CD14-positive monocyte (primary cell): ENCODE measurements at regions not wholly inside any gene's neighbourhood (a gene's known extent, or its start where the extent isn't known, plus 50 kb on each side); places are given as distances from the start of the nearest gene placed in this dataset.

Source experiments
- DNase-seq, 3 donors: peaks; one replicate each; pipeline ENCODE4 v3.0.0-alpha.2; 2011 to 2022
- H2AFZ ChIP-seq: 2 replicates; pipeline ENCODE4 v1.6.0; 2012; ENCODE audit warnings: mild to moderate bottlenecking, low read depth, low read length, inconsistent platforms; ENCODE audit not compliant: insufficient read depth, poor library complexity, severe bottlenecking
- H3K27ac ChIP-seq, 2 donors: 1 replicate in 1 of 2; 2 replicates in 1 of 2; pipeline ENCODE4 v1.5.1; 2012 to 2013; ENCODE audit warnings: low read length in 2 of 2, control low read depth in 1 of 2, inconsistent platforms in 1 of 2, low read depth in 1 of 2, mild to moderate bottlenecking in 1 of 2
- H3K27me3 ChIP-seq, 2 donors: one replicate each; pipeline versions ENCODE4 v1.6.0 to v1.6.1; 2011 to 2013; ENCODE audit warnings: low read length in 2 of 2; ENCODE audit not compliant: control insufficient read depth in 2 of 2, insufficient read depth in 2 of 2
- H3K36me3 ChIP-seq, 2 donors: replicated peaks in 1 of 2; 1 replicate in 1 of 2; 2 replicates in 1 of 2; pipeline versions ENCODE4 v1.5.1 to v1.6.1; 2012 to 2013; ENCODE audit warnings: low read length in 2 of 2, control low read depth in 1 of 2, inconsistent platforms in 1 of 2, mild to moderate bottlenecking in 1 of 2; ENCODE audit not compliant: insufficient read depth in 2 of 2, control insufficient read depth in 1 of 2
- H3K4me1 ChIP-seq, 2 donors: 1 replicate in 1 of 2; 2 replicates in 1 of 2; pipeline versions ENCODE4 v1.5.1 to v1.6.1; 2012 to 2013; ENCODE audit warnings: low read length in 2 of 2, control low read depth in 1 of 2, inconsistent platforms in 1 of 2, mild to moderate bottlenecking in 1 of 2, moderate library complexity in 1 of 2; ENCODE audit not compliant: insufficient read depth in 2 of 2, control insufficient read depth in 1 of 2
- H3K4me2 ChIP-seq: replicated peaks from 2 replicates; pipeline ENCODE3; 2012; ENCODE audit warnings: low read length, moderate library complexity, mild to moderate bottlenecking; ENCODE audit not compliant: poor library complexity, severe bottlenecking; ENCODE audit errors: extremely low read depth
- H3K4me3 ChIP-seq, 3 experiments: fragments of 200-600 bp in 1 of 3; sonication (generic) in 1 of 3; replicated peaks in 1 of 3; 1 replicate in 2 of 3; 2 replicates in 1 of 3; pipeline ENCODE4 v1.5.1; 2011 to 2013; ENCODE audit warnings: low read length in 3 of 3, mild to moderate bottlenecking in 3 of 3, control low read depth in 2 of 3, low read depth in 2 of 3, inconsistent platforms in 1 of 3, moderate library complexity in 1 of 3
- H3K79me2 ChIP-seq: 2 replicates; pipeline ENCODE4 v1.6.0; 2012; ENCODE audit warnings: mild to moderate bottlenecking, control low read depth, inconsistent platforms, low read length, moderate library complexity; ENCODE audit not compliant: insufficient read depth
- H3K9ac ChIP-seq: 2 replicates; pipeline ENCODE4 v1.6.0; 2017; ENCODE audit warnings: low read length, mild to moderate bottlenecking; ENCODE audit not compliant: insufficient read depth, poor library complexity, severe bottlenecking
- H3K9me3 ChIP-seq, 2 donors: replicated peaks in 1 of 2; 1 replicate in 1 of 2; 2 replicates in 1 of 2; pipeline versions ENCODE4 v1.5.1 to v1.6.1; 2012 to 2013; ENCODE audit warnings: low read length in 2 of 2, control low read depth in 1 of 2; ENCODE audit not compliant: control insufficient read depth in 1 of 2, insufficient read depth in 1 of 2
- H4K20me1 ChIP-seq: 2 replicates; pipeline ENCODE4 v1.6.0; 2012; ENCODE audit warnings: mild to moderate bottlenecking, low read length, control low read depth, moderate library complexity; ENCODE audit not compliant: insufficient read depth
- H3K27ac Mint-ChIP-seq, 7 donors: one replicate each; pipeline ENCODE4 v1.8.0; 2020; ENCODE audit warnings: mild to moderate bottlenecking in 7 of 7, mixed read lengths in 7 of 7, moderate library complexity in 6 of 7, inconsistent platforms in 2 of 7
- H3K27me3 Mint-ChIP-seq, 3 donors: one replicate each; pipeline ENCODE4 v1.8.0; 2021 to 2022; ENCODE audit warnings: low read depth in 3 of 3, mild to moderate bottlenecking in 3 of 3, mixed read lengths in 3 of 3, moderate library complexity in 3 of 3, inconsistent platforms in 1 of 3
- H3K36me3 Mint-ChIP-seq, 2 donors: one replicate each; pipeline ENCODE4 v1.8.0; 2020; ENCODE audit warnings: mixed read lengths in 2 of 2, inconsistent platforms in 1 of 2, mild to moderate bottlenecking in 1 of 2
- H3K4me1 Mint-ChIP-seq: one replicate; pipeline ENCODE4 v1.8.0; 2020; ENCODE audit warnings: mild to moderate bottlenecking, mixed read lengths
- H3K4me3 Mint-ChIP-seq, 2 donors: one replicate each; pipeline ENCODE4 v1.8.0; 2020; ENCODE audit warnings: mild to moderate bottlenecking in 2 of 2, mixed read lengths in 2 of 2, moderate library complexity in 1 of 2
- H3K9me3 Mint-ChIP-seq, 7 donors: one replicate each; pipeline ENCODE4 v1.8.0; 2020 to 2022; ENCODE audit warnings: mixed read lengths in 7 of 7, mild to moderate bottlenecking in 6 of 7, moderate library complexity in 6 of 7, inconsistent platforms in 2 of 7
- CTCF ChIP-seq: fragments of 200-600 bp; IDR thresholded peaks from one replicate; pipeline ENCODE4 v1.8.0; 2022; ENCODE audit warnings: antibody characterized with exemption, mild to moderate bottlenecking
- WGBS: methylation state at CpG from one replicate; pipeline ENCODE4 v1.1.5; 2013; ENCODE audit warnings: missing lambda C conversion rate; ENCODE audit not compliant: insufficient coverage; 5-methylcytosine and 5-hydroxymethylcytosine counted together
- intact Hi-C, 2 donors: fragments of 100-400 bp; cut with micrococcal nuclease; formaldehyde crosslinking; loops; one replicate each; pipeline versions ENCODE4 v1.15.0 to v1.15.1; 2023

GRCh38 chr12:34296143-34297041 is 274.1 kb downstream of the ALG10 start:
- Histone ChIP-seq H3K79me2 (no peaks in the 10 kb centered on the region), H3K36me3 (no peaks in the 10 kb centered on the region), H3K4me1 (no peaks in the 10 kb centered on the region), H3K27me3 (no peaks in the 10 kb centered on the region), H2AFZ (no peak overlapping the region), H3K4me3 (peak overlapping the region in 1 of 3 experiments; percentile 8), H3K9me3 (peaks cover 100% of the 10 kb centered on the region in 2 donors), H3K4me2 (no peak overlapping the region), H3K27ac (no peak overlapping the region), H4K20me1 (no peaks in the 10 kb centered on the region), H3K9ac (no peak overlapping the region)
- Mint-ChIP-seq H3K4me3 (no peak overlapping the region), H3K27ac (no peak overlapping the region), H3K9me3 (peaks cover 85 to 100% (median 96%) of the 10 kb centered on the region in 7 donors), H3K27me3 (peaks cover 0 to 2% (median 0%) of the 10 kb centered on the region in 3 donors), H3K36me3 (no peaks in the 10 kb centered on the region), H3K4me1 (no peaks in the 10 kb centered on the region)
- no peak for TF ChIP-seq CTCF
- WGBS, result 78% methylated on average over 27 of the region's 30 CpGs
- no peak for DNase-seq
- intact Hi-C loops, result no loop called here

- Histone ChIP-seq H3K9ac (no peak overlapping the region), H4K20me1 (no peaks in the 10 kb centered on the region), H3K4me1 (no peaks in the 10 kb centered on the region), H3K9me3 (peaks cover 100% of the 10 kb centered on the region in 2 donors), H3K79me2 (no peaks in the 10 kb centered on the region), H3K36me3 (no peaks in the 10 kb centered on the region), H3K27me3 (no peaks in the 10 kb centered on the region), H3K27ac (no peak overlapping the region), H3K4me2 (no peak overlapping the region), H3K4me3 (no peak overlapping the region), H2AFZ (no peak overlapping the region)
- intact Hi-C loops, result no loop called here
- H3K4me3 Mint-ChIP-seq, result peak overlapping the region in 1 of 2 donors; percentile 37
- no peak for DNase-seq
- no peak for TF ChIP-seq CTCF
- no peaks in the 10 kb centered on the region for H3K36me3 Mint-ChIP-seq
- H3K4me1 Mint-ChIP-seq, result no peaks in the 10 kb centered on the region
- peaks cover 0 to 2% (median 0%) of the 10 kb centered on the region in 3 donors for H3K27me3 Mint-ChIP-seq
- H3K9me3 Mint-ChIP-seq, result peaks cover 87 to 100% (median 97%) of the 10 kb centered on the region in 7 donors
- WGBS, result 45% methylated on average over 7 of the region's 18 CpGs
- H3K27ac Mint-ChIP-seq, result no peak overlapping the region
These were observed 275.0 kb downstream of the ALG10 start for GRCh38 chr12:34297126-34297789.
